GM12892 (cell line): ENCODE measurements at regions not wholly inside any gene's neighbourhood (a gene's known extent, or its start where the extent isn't known, plus 50 kb on each side); places are given as distances from the start of the nearest gene placed in this dataset.

Experiments used
- POLR2A ChIP-seq: IDR thresholded peaks from 2 replicates; pipeline ENCODE4 v1.6.1; 2011; ENCODE audit warnings: low read depth, low read length, control low read depth
- POLR2AphosphoS5 ChIP-seq: IDR thresholded peaks from 2 replicates; pipeline ENCODE4 v1.6.1; 2011; ENCODE audit warnings: low read depth, low read length, control low read depth
- TAF1 ChIP-seq: IDR thresholded peaks from 2 replicates; pipeline ENCODE4 v1.6.1; 2011; ENCODE audit warnings: low read depth, mild to moderate bottlenecking, control low read depth, low read length, borderline replicate concordance

DNA sequence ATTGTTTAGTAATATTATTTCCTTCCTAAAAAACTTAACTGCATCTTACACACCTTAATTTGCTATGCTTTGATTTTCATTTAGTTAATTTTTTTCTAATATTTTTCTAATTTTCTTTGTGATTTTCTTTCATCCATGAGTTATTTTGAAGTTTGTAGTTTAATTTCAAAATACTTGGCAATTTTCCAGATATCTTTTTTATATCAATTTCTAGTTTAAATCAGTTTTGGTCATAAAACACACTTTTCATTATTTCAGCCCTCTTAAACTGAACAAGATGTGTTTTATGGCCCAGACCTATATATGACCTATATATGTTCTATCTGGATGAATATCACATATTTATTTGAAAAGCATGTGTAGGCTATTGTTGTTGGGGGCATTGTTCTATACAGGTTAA, 759.9 kb upstream of the SGO1 start:
- TF ChIP-seq POLR2AphosphoS5 (no peak), TAF1 (no peak), POLR2A (no peak)
